ENCODE measurements at regions not wholly inside any gene's neighbourhood (a gene's known extent, or its start where the extent isn't known, plus 50 kb on each side); places are given as distances from the start of the nearest gene placed in this dataset.

DNA sequence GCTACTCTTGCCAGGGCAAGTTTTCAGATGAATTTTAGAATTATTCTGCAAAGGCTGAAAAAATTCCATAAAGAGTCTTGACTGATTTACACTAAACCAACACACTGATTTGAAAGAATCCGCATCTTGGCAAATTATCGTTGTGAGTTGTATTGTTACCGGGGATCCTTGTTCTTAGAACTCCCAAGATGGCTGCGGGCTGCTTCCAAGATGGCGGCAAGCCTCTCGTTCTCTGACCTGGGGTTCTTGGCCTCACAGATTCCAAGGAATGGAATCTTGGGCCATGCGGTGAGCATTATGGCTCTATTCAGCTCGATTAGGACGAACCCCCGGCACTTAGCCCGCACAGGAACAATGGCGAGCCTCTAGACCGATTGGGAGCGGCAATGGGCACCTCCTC is 132.5 kb downstream of the ZNF664 start:
- no peak overlapping the region for H3K4me3 Mint-ChIP-seq
- peaks cover 6% of the 10 kb centered on the region for H3K27me3 Mint-ChIP-seq (ENCODE audit: low read depth)
- DNase-seq, result no peak
- no peak for ATAC-seq
- H3K4me1 Mint-ChIP-seq (ENCODE audit: low read depth), result no peaks in the 10 kb centered on the region
- H3K9me3 Mint-ChIP-seq, result peaks cover 5% of the 10 kb centered on the region
- no peaks in the 10 kb centered on the region for H3K36me3 Mint-ChIP-seq (ENCODE audit: insufficient read depth)

DNA sequence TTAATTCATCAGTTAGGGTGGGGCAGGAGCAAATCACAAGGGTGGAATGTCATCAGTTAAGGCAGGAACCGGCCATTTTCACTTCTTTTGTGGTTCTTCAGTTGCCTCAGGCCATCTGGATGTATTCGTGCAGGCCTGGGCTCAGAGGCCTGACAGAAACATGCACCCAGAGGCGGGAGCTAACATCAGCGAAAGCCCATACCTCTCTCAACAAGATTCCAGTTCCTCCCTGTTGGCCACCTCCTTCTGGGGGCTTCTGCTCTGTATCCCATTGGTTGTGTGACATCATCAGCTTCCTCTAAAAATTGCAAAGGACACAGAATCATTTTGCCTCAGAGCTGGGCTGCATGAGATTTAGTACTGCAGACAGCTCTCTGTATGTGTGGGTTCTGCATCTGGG is 134.3 kb downstream of the ZNF664 start:
- DNase-seq (no peak), ATAC-seq (no peak)
- H3K36me3 Mint-ChIP-seq (ENCODE audit: insufficient read depth), result no peaks in the 10 kb centered on the region
- H3K4me3 Mint-ChIP-seq, result no peak overlapping the region
- no peaks in the 10 kb centered on the region for H3K4me1 Mint-ChIP-seq (ENCODE audit: low read depth)
- peaks cover 5% of the 10 kb centered on the region for H3K9me3 Mint-ChIP-seq
- peaks cover 8% of the 10 kb centered on the region for H3K27me3 Mint-ChIP-seq (ENCODE audit: low read depth)

DNA sequence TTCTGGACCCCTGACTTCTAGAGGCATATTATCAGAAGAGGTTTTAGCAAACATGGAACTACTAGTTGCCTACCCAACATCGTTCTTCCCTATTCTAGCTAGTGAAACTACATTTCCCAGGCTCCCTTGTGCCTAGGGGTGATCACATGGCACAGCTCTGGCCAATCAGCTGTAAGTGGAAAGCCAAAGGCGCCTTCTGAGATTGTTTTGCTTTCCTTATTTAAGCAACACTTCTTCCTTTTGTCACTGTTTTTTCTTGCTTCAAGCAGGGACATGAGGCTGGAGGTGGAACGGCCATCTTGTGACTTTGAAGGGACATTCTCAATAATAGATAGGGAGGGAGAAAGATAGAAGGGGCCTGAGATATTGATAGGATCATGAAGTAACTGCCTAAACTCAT is 136.7 kb downstream of the ZNF664 start:
- peaks cover 5% of the 10 kb centered on the region for H3K9me3 Mint-ChIP-seq
- DNase-seq (no peak), ATAC-seq (no peak)
- H3K27me3 Mint-ChIP-seq (ENCODE audit: low read depth), result peaks cover 9% of the 10 kb centered on the region
- no peak overlapping the region for H3K4me3 Mint-ChIP-seq
- H3K36me3 Mint-ChIP-seq (ENCODE audit: insufficient read depth), result no peaks in the 10 kb centered on the region
- no peaks in the 10 kb centered on the region for H3K4me1 Mint-ChIP-seq (ENCODE audit: low read depth)

DNA sequence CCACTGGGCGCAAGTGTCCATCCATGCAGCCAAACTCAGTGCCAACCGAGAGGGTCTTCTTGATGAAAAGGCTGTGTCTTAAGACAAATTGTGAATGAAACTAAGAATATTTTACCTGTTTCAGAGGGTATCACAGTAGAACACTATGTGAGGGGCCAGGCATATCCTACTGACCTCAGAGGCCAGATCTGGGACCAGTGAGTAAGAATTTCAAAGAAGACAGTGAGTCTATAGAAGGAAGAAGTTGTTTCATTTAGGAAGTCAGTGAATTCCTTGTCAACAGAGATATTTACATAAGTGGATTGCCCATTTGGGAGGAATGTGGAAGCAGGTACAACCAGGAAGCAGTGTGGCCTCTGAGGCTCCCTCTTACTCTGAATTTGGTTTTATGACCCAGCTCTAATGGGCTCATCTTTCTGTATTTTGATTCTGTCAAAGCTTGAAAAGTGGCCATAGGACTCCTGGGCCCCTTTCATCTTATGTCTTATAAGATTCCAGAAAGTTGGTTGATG is 137.4 kb downstream of the ZNF664 start:
- H3K9me3 Mint-ChIP-seq, result peaks cover 5% of the 10 kb centered on the region
- no peak for ATAC-seq
- no peak for DNase-seq
- peaks cover 9% of the 10 kb centered on the region for H3K27me3 Mint-ChIP-seq (ENCODE audit: low read depth)
- H3K4me1 Mint-ChIP-seq (ENCODE audit: low read depth), result no peaks in the 10 kb centered on the region
- no peak overlapping the region for H3K4me3 Mint-ChIP-seq
- H3K36me3 Mint-ChIP-seq (ENCODE audit: insufficient read depth), result no peaks in the 10 kb centered on the region

- H3K4me3 Mint-ChIP-seq, result no peak overlapping the region
- H3K36me3 Mint-ChIP-seq (ENCODE audit: insufficient read depth), result no peaks in the 10 kb centered on the region
- DNase-seq (no peak), ATAC-seq (no peak)
- H3K27me3 Mint-ChIP-seq (ENCODE audit: low read depth), result peaks cover 9% of the 10 kb centered on the region
- H3K4me1 Mint-ChIP-seq (ENCODE audit: low read depth), result no peaks in the 10 kb centered on the region
- H3K9me3 Mint-ChIP-seq, result peaks cover 5% of the 10 kb centered on the region
Measured at GRCh38 chr12:124111006-124111405, 138.0 kb downstream of the ZNF664 start.

GRCh38 chr12:124114316-124114715 is 141.3 kb downstream of the ZNF664 start:
- Mint-ChIP-seq H3K4me1 (ENCODE audit: low read depth) (no peaks in the 10 kb centered on the region), H3K4me3 (no peak overlapping the region), H3K36me3 (ENCODE audit: insufficient read depth) (no peaks in the 10 kb centered on the region), H3K9me3 (no peaks in the 10 kb centered on the region), H3K27me3 (ENCODE audit: low read depth) (peaks cover 12% of the 10 kb centered on the region)
- no peak for DNase-seq
- ATAC-seq, result no peak

DNA sequence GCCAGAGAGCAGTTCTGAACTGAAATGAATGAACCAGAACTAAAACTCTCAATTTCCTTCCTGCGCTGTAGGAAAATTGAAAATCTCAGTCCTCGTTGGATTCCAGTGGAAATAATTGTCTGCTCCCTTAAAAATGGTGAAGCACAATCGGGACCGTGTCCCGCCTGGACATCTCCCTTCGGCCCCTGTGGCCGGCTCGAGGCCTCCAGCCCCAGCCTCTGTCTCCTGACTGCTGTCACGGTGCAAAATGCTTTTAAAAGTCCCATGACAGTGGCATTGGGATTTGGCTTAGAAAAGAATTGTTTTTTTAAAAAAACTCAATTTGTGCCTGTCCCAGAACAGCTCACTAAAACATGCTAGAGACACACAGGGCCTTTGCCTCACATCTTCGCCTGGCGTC is 142.5 kb downstream of the ZNF664 start:
- ATAC-seq (no peak), DNase-seq (no peak)
- H3K36me3 Mint-ChIP-seq (ENCODE audit: insufficient read depth), result no peaks in the 10 kb centered on the region
- H3K4me3 Mint-ChIP-seq, result no peak overlapping the region
- H3K9me3 Mint-ChIP-seq, result no peaks in the 10 kb centered on the region
- H3K4me1 Mint-ChIP-seq (ENCODE audit: low read depth), result no peaks in the 10 kb centered on the region
- H3K27me3 Mint-ChIP-seq (ENCODE audit: low read depth), result peaks cover 12% of the 10 kb centered on the region

GRCh38 chr12:124115976-124116690 is 143.1 kb downstream of the ZNF664 start:
- DNase-seq (no peak), ATAC-seq (no peak)
- no peaks in the 10 kb centered on the region for H3K36me3 Mint-ChIP-seq (ENCODE audit: insufficient read depth)
- H3K27me3 Mint-ChIP-seq (ENCODE audit: low read depth), result peaks cover 12% of the 10 kb centered on the region
- H3K4me1 Mint-ChIP-seq (ENCODE audit: low read depth), result no peaks in the 10 kb centered on the region
- no peak overlapping the region for H3K4me3 Mint-ChIP-seq
- H3K9me3 Mint-ChIP-seq, result no peaks in the 10 kb centered on the region

GRCh38 chr12:124120739-124121138 is 147.7 kb downstream of the ZNF664 start:
- Mint-ChIP-seq H3K4me1 (ENCODE audit: low read depth) (no peaks in the 10 kb centered on the region), H3K4me3 (no peak overlapping the region)
- no peak for ATAC-seq

GRCh38 chr12:124122722-124123121 is 149.7 kb downstream of the ZNF664 start:
- Mint-ChIP-seq H3K36me3 (ENCODE audit: insufficient read depth) (no peaks in the 10 kb centered on the region), H3K27me3 (ENCODE audit: low read depth) (peaks cover 9% of the 10 kb centered on the region), H3K4me3 (no peak overlapping the region), H3K4me1 (ENCODE audit: low read depth) (no peaks in the 10 kb centered on the region), H3K9me3 (no peaks in the 10 kb centered on the region)
- no peak for ATAC-seq
- no peak for DNase-seq

More at GRCh38 chr12:124120739-124121138, 147.7 kb downstream of the ZNF664 start:
- H3K36me3 Mint-ChIP-seq (ENCODE audit: insufficient read depth), result no peaks in the 10 kb centered on the region
- no peaks in the 10 kb centered on the region for H3K9me3 Mint-ChIP-seq
- no peak for DNase-seq
- peaks cover 11% of the 10 kb centered on the region for H3K27me3 Mint-ChIP-seq (ENCODE audit: low read depth)

GRCh38 chr12:124123296-124124000 is 150.4 kb downstream of the ZNF664 start:
- H3K27me3 Mint-ChIP-seq (ENCODE audit: low read depth), result peaks cover 10% of the 10 kb centered on the region
- no peaks in the 10 kb centered on the region for H3K36me3 Mint-ChIP-seq (ENCODE audit: insufficient read depth)
- H3K9me3 Mint-ChIP-seq, result no peaks in the 10 kb centered on the region
- no peaks in the 10 kb centered on the region for H3K4me1 Mint-ChIP-seq (ENCODE audit: low read depth)
- H3K4me3 Mint-ChIP-seq, result no peak overlapping the region
- DNase-seq (no peak), ATAC-seq (no peak)

DNA sequence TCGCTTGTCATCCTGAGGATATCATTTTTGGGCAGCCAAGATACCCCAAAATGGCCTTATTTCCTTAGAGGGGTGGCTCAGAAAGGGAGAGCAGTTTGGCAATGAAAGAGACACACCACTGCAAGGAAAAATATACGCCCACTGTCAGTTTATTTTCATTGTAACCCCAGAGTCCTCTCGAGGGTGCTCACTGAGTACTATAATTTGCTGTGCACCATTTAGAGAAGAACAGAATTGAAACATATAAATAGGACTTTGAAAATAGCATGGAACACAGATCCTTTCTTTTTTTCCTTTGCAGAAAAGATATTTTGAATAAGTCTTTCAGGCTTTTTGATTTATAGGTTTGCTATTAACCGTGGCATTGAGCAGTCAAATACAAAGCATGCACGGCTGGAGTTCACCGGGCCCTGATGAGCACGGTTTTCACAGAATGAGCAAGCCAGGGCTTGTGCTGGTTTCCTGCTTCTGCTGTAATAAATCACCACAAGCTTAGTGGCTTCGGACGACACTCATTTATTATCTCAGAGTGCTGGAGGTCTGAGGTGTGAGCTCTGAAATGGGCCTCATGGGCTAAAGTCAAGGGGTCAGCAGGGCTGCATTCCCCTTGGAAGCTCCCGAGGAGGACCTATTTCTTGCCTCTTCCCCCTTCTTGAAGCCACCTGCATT is 152.3 kb downstream of the ZNF664 start:
- Mint-ChIP-seq H3K9me3 (no peaks in the 10 kb centered on the region), H3K27me3 (ENCODE audit: low read depth) (peaks cover 8% of the 10 kb centered on the region), H3K4me3 (no peak overlapping the region), H3K36me3 (ENCODE audit: insufficient read depth) (no peaks in the 10 kb centered on the region), H3K4me1 (ENCODE audit: low read depth) (no peaks in the 10 kb centered on the region)
- ATAC-seq (no peak), DNase-seq (no peak)

DNA sequence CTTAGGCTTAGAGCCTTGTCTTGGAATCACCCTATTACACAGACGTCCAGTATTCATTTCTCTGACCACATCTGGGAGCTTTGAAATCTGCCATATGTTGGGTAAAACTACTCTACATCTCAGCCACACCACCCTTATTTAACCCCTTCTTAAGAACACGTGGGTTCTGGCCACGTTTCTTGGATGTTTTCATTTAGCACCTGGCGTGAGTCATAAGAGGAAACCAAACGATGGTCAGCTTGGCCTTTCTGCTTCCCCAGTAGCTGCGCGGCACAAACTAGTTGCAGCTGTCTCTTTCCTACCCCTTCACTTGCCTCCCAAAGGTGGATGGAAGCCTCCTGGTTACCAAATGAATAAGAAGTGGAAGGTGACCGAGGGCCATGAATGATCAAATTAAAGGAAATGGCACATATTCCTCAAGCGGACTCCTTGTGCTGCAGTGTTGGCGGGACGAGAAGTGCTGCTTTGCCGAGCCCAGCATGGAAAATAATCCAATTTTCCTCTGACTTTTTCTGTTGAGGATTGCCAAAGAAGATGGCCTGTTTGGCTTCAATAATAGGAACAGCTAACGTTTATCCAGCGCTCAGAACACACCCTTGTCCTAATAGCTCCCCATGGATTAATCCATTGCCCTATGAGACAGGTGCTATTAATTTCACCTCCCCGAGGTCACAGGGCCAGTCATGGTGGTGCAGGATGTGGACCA is 154.1 kb downstream of the ZNF664 start:
- no peaks in the 10 kb centered on the region for H3K4me1 Mint-ChIP-seq (ENCODE audit: low read depth)
- no peak overlapping the region for H3K4me3 Mint-ChIP-seq
- DNase-seq (no peak), ATAC-seq (no peak)
- no peaks in the 10 kb centered on the region for H3K9me3 Mint-ChIP-seq
- H3K36me3 Mint-ChIP-seq (ENCODE audit: insufficient read depth), result no peaks in the 10 kb centered on the region
- peaks cover 9% of the 10 kb centered on the region for H3K27me3 Mint-ChIP-seq (ENCODE audit: low read depth)

DNA sequence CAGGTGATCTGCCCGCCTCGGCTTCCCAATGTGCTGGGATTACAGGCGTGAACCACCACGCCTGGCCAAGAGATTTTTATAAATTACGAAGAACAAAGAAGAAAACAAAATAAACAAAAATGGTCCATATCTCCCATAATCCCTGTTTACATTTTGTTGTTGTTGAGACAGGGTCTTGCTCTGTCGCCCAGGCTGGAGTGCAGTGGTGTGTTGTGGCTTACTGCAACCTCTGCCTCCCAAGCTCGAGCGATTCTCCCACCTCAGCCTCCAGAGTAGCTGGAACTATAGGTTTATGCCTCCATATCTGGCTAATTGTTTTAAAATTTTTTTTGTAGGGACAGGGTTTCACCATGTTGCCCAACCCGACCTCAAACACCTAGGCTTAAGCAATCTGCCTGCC is 156.1 kb downstream of the ZNF664 start:
- ATAC-seq (no peak), DNase-seq (no peak)
- no peaks in the 10 kb centered on the region for H3K9me3 Mint-ChIP-seq
- no peak overlapping the region for H3K4me3 Mint-ChIP-seq
- no peaks in the 10 kb centered on the region for H3K36me3 Mint-ChIP-seq (ENCODE audit: insufficient read depth)
- H3K4me1 Mint-ChIP-seq (ENCODE audit: low read depth), result no peaks in the 10 kb centered on the region
- peaks cover 8% of the 10 kb centered on the region for H3K27me3 Mint-ChIP-seq (ENCODE audit: low read depth)
